ENCODE measurements at regions not wholly inside any gene's neighbourhood (a gene's known extent, or its start where the extent isn't known, plus 50 kb on each side); places are given as distances from the start of the nearest gene placed in this dataset.

- no peak for TF ChIP-seq CTCF (conservative IDR thresholded peaks at IDR 0.05; ENCODE audit: low read depth, low read length)
- H3K4me3 ChIP-seq (ENCODE audit: low read depth, low read length) = no peak overlapping the region
- DNase-seq (ENCODE audit: low read depth) = no peak
Measured at GRCh38 chr4:100257567-100257966, 67.3 kb upstream of the DDIT4L start.

- no peak for DNase-seq (ENCODE audit: low read depth)
- no peak overlapping the region for H3K4me3 ChIP-seq (ENCODE audit: low read depth, low read length)
- no peak for TF ChIP-seq CTCF (conservative IDR thresholded peaks at IDR 0.05; ENCODE audit: low read depth, low read length)
Measured at GRCh38 chr4:100254237-100254636, 64.0 kb upstream of the DDIT4L start.

- no peak for DNase-seq (ENCODE audit: low read depth)
- no peak for TF ChIP-seq CTCF (conservative IDR thresholded peaks at IDR 0.05; ENCODE audit: low read depth, low read length)
- no peak overlapping the region for H3K4me3 ChIP-seq (ENCODE audit: low read depth, low read length)
Measured at GRCh38 chr4:100248476-100248875, 58.2 kb upstream of the DDIT4L start.

- no peak for TF ChIP-seq CTCF (conservative IDR thresholded peaks at IDR 0.05; ENCODE audit: low read depth, low read length)
- no peak for DNase-seq (ENCODE audit: low read depth)
- no peak overlapping the region for H3K4me3 ChIP-seq (ENCODE audit: low read depth, low read length)
Measured at GRCh38 chr4:100246697-100247096, 56.4 kb upstream of the DDIT4L start.

GRCh38 chr4:100244347-100244746 is 54.1 kb upstream of the DDIT4L start:
- TF ChIP-seq CTCF (conservative IDR thresholded peaks at IDR 0.05; ENCODE audit: low read depth, low read length) = no peak
- H3K4me3 ChIP-seq (ENCODE audit: low read depth, low read length) = no peak overlapping the region
- DNase-seq (ENCODE audit: low read depth) = no peak
